ENCODE measurements at regions not wholly inside any gene's neighbourhood (a gene's known extent, or its start where the extent isn't known, plus 50 kb on each side); places are given as distances from the start of the nearest gene placed in this dataset.

GRCh38 chr4:116015062-116015461 lies 901.6 kb upstream of the NDST4 start:
- TF ChIP-seq CTCF (IDR thresholded peaks at IDR 0.05) (no peak), EP300 (IDR thresholded peaks at IDR 0.05) (no peak)
